H1 (cell line): ENCODE measurements at regions not wholly inside any gene's neighbourhood (a gene's known extent, or its start where the extent isn't known, plus 50 kb on each side); places are given as distances from the start of the nearest gene placed in this dataset.

Experiments
- CTCF ChIA-PET: fragments of 300-600 bp; sonication (Branson Sonifier 250); formaldehyde crosslinking; loops from one replicate; lab custom pipeline; 2021; ENCODE audit not compliant: partially characterized antibody; lab: Charles Lee
- POLR2A ChIA-PET: fragments of 300-600 bp; sonication (Branson Sonifier 250); formaldehyde crosslinking; loops from one replicate; lab custom pipeline; 2021; ENCODE audit warnings: inconsistent platforms; ENCODE audit not compliant: partially characterized antibody; lab: Charles Lee
- DNase-seq, 2 experiments: peaks; one replicate each; pipeline versions ENCODE4 v3.0.0 to v3.0.0-alpha.2; 2010 to 2022; ENCODE audit warnings: low spot score in 2 of 2, low read depth in 1 of 2, mixed read lengths in 1 of 2
- FAIRE-seq: peaks from 2 replicates; lab custom pipeline; 2011; peaks lifted over from hg19 to GRCh38; lab: Jason Lieb, UNC
- H2AFZ ChIP-seq: 2 replicates; pipeline ENCODE4 v1.8.1; 2012; ENCODE audit warnings: low read length, inconsistent platforms
- H2AK5ac ChIP-seq: 2 replicates; pipeline ENCODE4 v1.6.1; 2013; ENCODE audit warnings: low read depth, low read length
- H2BK120ac ChIP-seq: replicated peaks from 2 replicates; pipeline ENCODE3; 2013; ENCODE audit warnings: low read depth, low read length, inconsistent platforms
- H2BK12ac ChIP-seq: 2 replicates; pipeline ENCODE4 v1.6.1; 2013; ENCODE audit warnings: low read depth, low read length
- H2BK15ac ChIP-seq: 2 replicates; pipeline ENCODE4 v1.6.1; 2013; ENCODE audit warnings: low read length
- H2BK20ac ChIP-seq: 2 replicates; pipeline ENCODE4 v1.6.1; 2013; ENCODE audit warnings: low read length
- H2BK5ac ChIP-seq: 2 replicates; pipeline ENCODE4 v1.6.1; 2013; ENCODE audit warnings: low read depth, low read length
- H3K14ac ChIP-seq: 2 replicates; pipeline ENCODE4 v1.6.1; 2013; ENCODE audit warnings: inconsistent platforms; ENCODE audit not compliant: insufficient read length
- H3K18ac ChIP-seq: 2 replicates; pipeline ENCODE4 v1.6.1; 2013; ENCODE audit warnings: low read length; ENCODE audit errors: extremely low read depth
- H3K23ac ChIP-seq: 2 replicates; pipeline ENCODE4 v1.6.1; 2013; ENCODE audit warnings: inconsistent platforms; ENCODE audit not compliant: insufficient read length
- H3K23me2 ChIP-seq: 2 replicates; pipeline ENCODE4 v1.6.1; 2013; ENCODE audit warnings: low read depth, low read length
- H3K27ac ChIP-seq: 2 replicates; pipeline ENCODE4 v1.6.1; 2011; ENCODE audit warnings: low read depth, low read length, inconsistent platforms
- H3K27me3 ChIP-seq, 4 experiments: replicated peaks in 1 of 4; 1 replicate in 1 of 4; 2 replicates in 3 of 4; pipeline versions ENCODE4 v1.6.1 to v1.8.1; 2011 to 2013; ENCODE audit warnings: low read length in 3 of 4, mild to moderate bottlenecking in 3 of 4, inconsistent platforms in 2 of 4, mixed read lengths in 2 of 4, moderate library complexity in 1 of 4; ENCODE audit not compliant: control insufficient read depth in 3 of 4, insufficient read depth in 3 of 4; ENCODE audit errors: extremely low read depth in 1 of 4
- H3K36me3 ChIP-seq, 4 experiments: 2 replicates each; pipeline versions ENCODE4 v1.6.1 to v1.8.1; 2011 to 2013; ENCODE audit warnings: mild to moderate bottlenecking in 4 of 4, low read length in 3 of 4, moderate library complexity in 2 of 4, control low read depth in 1 of 4, inconsistent platforms in 1 of 4; ENCODE audit not compliant: insufficient read depth in 4 of 4, control insufficient read depth in 2 of 4
- H3K4ac ChIP-seq: replicated peaks from 2 replicates; pipeline ENCODE3; 2013; ENCODE audit warnings: low read length, low read depth, mixed read lengths, inconsistent platforms; ENCODE audit not compliant: insufficient read length
- H3K4me1 ChIP-seq, 4 experiments: replicated peaks in 1 of 4; 1 replicate in 1 of 4; 2 replicates in 3 of 4; pipeline versions ENCODE4 v1.6.1 to v1.8.1; 2011 to 2013; ENCODE audit warnings: low read length in 3 of 4, inconsistent platforms in 2 of 4, mixed read lengths in 1 of 4; ENCODE audit not compliant: insufficient read depth in 4 of 4, control insufficient read depth in 3 of 4
- H3K4me2 ChIP-seq, 2 experiments: 2 replicates each; pipeline versions ENCODE4 v1.6.1 to v1.8.1; 2011 to 2013; ENCODE audit warnings: low read depth in 2 of 2, low read length in 2 of 2, control low read depth in 1 of 2, inconsistent platforms in 1 of 2, mild to moderate bottlenecking in 1 of 2; ENCODE audit not compliant: insufficient read depth in 1 of 2
- H3K4me3 ChIP-seq, 4 experiments: fragments of 200-600, 300-600 bp in 1 of 4; sonication (generic), shearing (Covaris generic), sonication (Bioruptor Twin) in 1 of 4; 2 replicates each; pipeline versions ENCODE4 v1.5.1 to v1.8.1; 2011 to 2016; ENCODE audit warnings: low read length in 4 of 4, low read depth in 3 of 4, control low read depth in 2 of 4, inconsistent platforms in 2 of 4, mild to moderate bottlenecking in 2 of 4, mixed read lengths in 1 of 4, moderate library complexity in 1 of 4; ENCODE audit not compliant: insufficient read depth in 2 of 4; ENCODE audit errors: extremely low read depth in 1 of 4
- H3K56ac ChIP-seq: replicated peaks from 2 replicates; pipeline ENCODE3; 2013; ENCODE audit warnings: low read depth, mild to moderate bottlenecking, mixed read lengths, low read length, inconsistent platforms; ENCODE audit not compliant: insufficient read length
- H3K79me1 ChIP-seq: 2 replicates; pipeline ENCODE4 v1.6.1; 2013; ENCODE audit warnings: low read depth, low read length, control low read depth
- H3K79me2 ChIP-seq, 2 experiments: 2 replicates each; pipeline versions ENCODE4 v1.6.1 to v1.8.1; 2012 to 2013; ENCODE audit warnings: low read length in 2 of 2, mild to moderate bottlenecking in 2 of 2, inconsistent platforms in 1 of 2; ENCODE audit not compliant: insufficient read depth in 2 of 2, control insufficient read depth in 1 of 2
- H3K9ac ChIP-seq, 4 experiments: replicated peaks in 1 of 4; 1 replicate in 1 of 4; 2 replicates in 3 of 4; pipeline versions ENCODE4 v1.6.1 to v1.8.1; 2011 to 2013; ENCODE audit warnings: low read depth in 3 of 4, low read length in 3 of 4, control low read depth in 2 of 4, mild to moderate bottlenecking in 2 of 4, moderate library complexity in 2 of 4, inconsistent platforms in 1 of 4; ENCODE audit errors: extremely low read depth in 1 of 4
- H3K9me3 ChIP-seq, 2 experiments: 2 replicates each; pipeline versions ENCODE4 v1.6.1 to v1.8.1; 2012 to 2013; ENCODE audit warnings: mild to moderate bottlenecking in 2 of 2, moderate library complexity in 2 of 2, control low read depth in 1 of 2, inconsistent platforms in 1 of 2, low read depth in 1 of 2, low read length in 1 of 2, mixed read lengths in 1 of 2; ENCODE audit not compliant: insufficient read depth in 2 of 2
- H4K20me1 ChIP-seq, 2 experiments: replicated peaks in 1 of 2; 2 replicates each; pipeline versions ENCODE3 to v1.8.1; 2011 to 2013; ENCODE audit warnings: inconsistent platforms in 2 of 2, low read length in 2 of 2, mild to moderate bottlenecking in 1 of 2; ENCODE audit not compliant: insufficient read depth in 2 of 2, control insufficient read depth in 1 of 2
- H4K5ac ChIP-seq: 2 replicates; pipeline ENCODE4 v1.6.1; 2013; ENCODE audit warnings: low read length, low read depth, mixed read lengths, inconsistent platforms; ENCODE audit not compliant: insufficient read length
- H4K8ac ChIP-seq: 2 replicates; pipeline ENCODE4 v1.8.0; 2013; ENCODE audit warnings: mild to moderate bottlenecking, moderate library complexity, low read length, inconsistent platforms; ENCODE audit not compliant: insufficient read depth; ENCODE audit errors: extremely low read depth
- H4K91ac ChIP-seq: replicated peaks from 2 replicates; pipeline ENCODE3; 2013; ENCODE audit warnings: low read length, mixed read lengths, inconsistent platforms; ENCODE audit not compliant: insufficient read length
- ATF2 ChIP-seq: IDR thresholded peaks from 2 replicates; pipeline ENCODE4 v1.6.1; 2012; ENCODE audit warnings: low read length, inconsistent platforms
- ATF3 ChIP-seq: IDR thresholded peaks from 2 replicates; pipeline ENCODE4 v1.6.1; 2011; ENCODE audit warnings: low read depth, mild to moderate bottlenecking, low read length; ENCODE audit not compliant: insufficient read depth
- CTBP2 ChIP-seq: IDR thresholded peaks from 2 replicates; pipeline ENCODE4 v1.7.0; 2011; ENCODE audit warnings: borderline replicate concordance, mild to moderate bottlenecking, moderate library complexity, mixed read lengths, low read length; ENCODE audit not compliant: insufficient read depth, insufficient read length
- EP300 ChIP-seq, 2 experiments: IDR thresholded peaks; 1 replicate in 1 of 2; 2 replicates in 1 of 2; pipeline ENCODE4 v1.6.1; 2011 to 2012; ENCODE audit warnings: low read depth in 2 of 2, low read length in 2 of 2, mild to moderate bottlenecking in 2 of 2, borderline replicate concordance in 1 of 2, inconsistent platforms in 1 of 2, moderate library complexity in 1 of 2
- GTF2F1 ChIP-seq: IDR thresholded peaks from 2 replicates; pipeline ENCODE4 v1.6.1; 2012; ENCODE audit warnings: low read depth, low read length, improper control_type of control experiment, borderline replicate concordance
- HDAC2 ChIP-seq, 2 experiments: fragments of 300-600 bp in 1 of 2; sonication (generic) in 1 of 2; IDR thresholded peaks; 2 replicates each; pipeline ENCODE4 v1.6.1; 2011 to 2012; ENCODE audit warnings: low read depth in 2 of 2, low read length in 2 of 2, mild to moderate bottlenecking in 2 of 2, moderate library complexity in 2 of 2, borderline replicate concordance in 1 of 2, inconsistent platforms in 1 of 2
- RBBP5 ChIP-seq: IDR thresholded peaks from 2 replicates; pipeline ENCODE4 v1.7.1; 2012; ENCODE audit warnings: low read depth, mild to moderate bottlenecking, inconsistent platforms, low read length, moderate library complexity, borderline replicate concordance
- SAP30 ChIP-seq: fragments of 300-600 bp; sonication (generic); IDR thresholded peaks from 2 replicates; pipeline ENCODE4 v1.7.1; 2012; ENCODE audit warnings: low read length, moderate library complexity, mild to moderate bottlenecking, inconsistent platforms; ENCODE audit not compliant: insufficient read depth, insufficient replicate concordance
- SIRT6 ChIP-seq: IDR thresholded peaks from one replicate; pipeline ENCODE4 v1.7.1; 2012; ENCODE audit warnings: low read length, inconsistent platforms
- TAF7 ChIP-seq: optimal IDR thresholded peaks from 2 replicates; pipeline ENCODE3; 2011; ENCODE audit warnings: low read depth, mild to moderate bottlenecking, inconsistent platforms, low read length, moderate library complexity, borderline replicate concordance
- YY1 ChIP-seq: IDR thresholded peaks from 2 replicates; pipeline ENCODE4 v1.6.1; 2011; ENCODE audit warnings: low read depth, mild to moderate bottlenecking, low read length
- WGBS, 2 experiments: shearing (Covaris generic) in 1 of 2; methylation state at CpG; one replicate each; pipeline versions ENCODE4 v1.1.6 to v1.1.7; 2013 to 2015; ENCODE audit warnings: low lambda C conversion rate in 2 of 2, mixed read lengths in 2 of 2, inconsistent platforms in 1 of 2, low coverage in 1 of 2, missing lambda C conversion rate in 1 of 2; ENCODE audit not compliant: insufficient replicate concordance in 2 of 2, insufficient coverage in 1 of 2, insufficient read length in 1 of 2; ENCODE audit errors: extremely low coverage in 1 of 2, missing lambda C conversion rate in 1 of 2; 5-methylcytosine and 5-hydroxymethylcytosine counted together

- no peak overlapping the region for H4K5ac ChIP-seq
- H3K14ac ChIP-seq, result no peak overlapping the region
- no peak overlapping the region for H2BK120ac ChIP-seq
- no peak overlapping the region for H2BK12ac ChIP-seq
- ChIA-PET CTCF (no interaction called here), POLR2A (no interaction called here)
- no peaks in the 10 kb centered on the region for H3K23me2 ChIP-seq
- no peaks in the 10 kb centered on the region; a peak in 1 of 8 replicates for H3K36me3 ChIP-seq
- no peaks in the 10 kb centered on the region for H4K20me1 ChIP-seq
- H3K9ac ChIP-seq, result no peak overlapping the region
- no peak overlapping the region for H3K23ac ChIP-seq
- 88% methylated on average over 1 of the region's 1 CpG; no CpG with 5 or more reads in 1 of the 2 experiments for WGBS, 2 experiments
- no peak overlapping the region for H4K91ac ChIP-seq
- no peak overlapping the region for H2BK5ac ChIP-seq
- no peak overlapping the region for H3K4me2 ChIP-seq
- H2AFZ ChIP-seq, result no peak overlapping the region
- no peak overlapping the region for H2BK20ac ChIP-seq
- no peak overlapping the region for H3K27ac ChIP-seq
- H3K79me2 ChIP-seq, result no peaks in the 10 kb centered on the region
- DNase-seq, result no peak
- H3K4me3 ChIP-seq, result no peak overlapping the region
- FAIRE-seq, result no peak
- no peak overlapping the region for H3K56ac ChIP-seq
- H3K27me3 ChIP-seq, result no peaks in the 10 kb centered on the region
- 0 out of 4 replicates have a peak, but pooled peaks cover 0 to 2% of the 10 kb centered on the region in 2 experiments for H3K9me3 ChIP-seq
- no peak overlapping the region for H3K18ac ChIP-seq
- no peak overlapping the region for H2AK5ac ChIP-seq
- no peaks in the 10 kb centered on the region for H3K4me1 ChIP-seq
- H3K4ac ChIP-seq, result no peak overlapping the region
- H4K8ac ChIP-seq, result no peak overlapping the region
- H3K79me1 ChIP-seq, result no peaks in the 10 kb centered on the region
- no peak overlapping the region for H2BK15ac ChIP-seq
- TF ChIP-seq TAF7, result no peak
- no peak for TF ChIP-seq SIRT6
- no peak for TF ChIP-seq ATF3
- no peak for TF ChIP-seq HDAC2 (IDR thresholded peaks at IDR 0.05; ENCODE audit: borderline replicate concordance in 1 of 2, low read depth in 2 of 2, low read length in 2 of 2)
- TF ChIP-seq EP300 (IDR thresholded peaks at IDR 0.05; ENCODE audit: borderline replicate concordance in 1 of 2, low read depth in 2 of 2, low read length in 2 of 2), result no peak
- TF ChIP-seq RBBP5, result no peak
- TF ChIP-seq YY1, result no peak
- no peak for TF ChIP-seq CTBP2
- TF ChIP-seq SAP30, result no peak
- TF ChIP-seq ATF2, result no peak
- no peak for TF ChIP-seq GTF2F1
These were observed 554.0 kb upstream of the SPRY2 start for GRCh38 chr13:80894917-80895316.
